GM12865 (cell line): ENCODE measurements at regions not wholly inside any gene's neighbourhood (a gene's known extent, or its start where the extent isn't known, plus 50 kb on each side); places are given as distances from the start of the nearest gene placed in this dataset.

Source experiments
- DNase-seq: peaks from one replicate; pipeline ENCODE4 v3.0.0; 2010; ENCODE audit warnings: low read depth
- H3K4me3 ChIP-seq: 2 replicates; pipeline ENCODE4 v1.5.1; 2011; ENCODE audit warnings: mild to moderate bottlenecking, low read depth, low read length, control low read depth
- TF ChIP-seq, protein P1 (sequence below): IDR thresholded peaks from 2 replicates; pipeline ENCODE4 v1.5.1; 2011; ENCODE audit warnings: low read length, control low read depth, low read depth, inconsistent platforms; ENCODE audit not compliant: insufficient read depth; ENCODE audit errors: missing control alignments

DNA sequence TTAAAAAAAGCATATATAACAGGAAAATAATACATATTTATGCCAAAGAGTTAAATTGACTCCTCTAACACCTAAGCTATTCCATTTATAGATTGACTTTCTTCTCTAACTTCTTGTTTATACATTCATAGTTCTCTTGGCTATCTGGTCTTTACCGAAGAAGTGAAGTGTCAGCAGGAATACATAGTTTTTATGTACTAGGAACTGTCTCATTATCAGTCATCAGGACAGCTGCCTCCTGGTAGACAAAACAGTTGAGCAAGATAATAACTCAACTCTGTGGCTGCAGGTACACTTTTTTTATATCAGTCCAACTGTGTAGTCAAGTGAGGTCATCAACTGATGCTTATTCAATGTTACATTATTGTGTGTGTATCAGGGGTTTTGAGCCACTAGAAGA, 1436.0 kb upstream of the NUDT12 start:
- H3K4me3 ChIP-seq = no peak overlapping the region
- DNase-seq = no peak
- TF ChIP-seq, protein P1, sequence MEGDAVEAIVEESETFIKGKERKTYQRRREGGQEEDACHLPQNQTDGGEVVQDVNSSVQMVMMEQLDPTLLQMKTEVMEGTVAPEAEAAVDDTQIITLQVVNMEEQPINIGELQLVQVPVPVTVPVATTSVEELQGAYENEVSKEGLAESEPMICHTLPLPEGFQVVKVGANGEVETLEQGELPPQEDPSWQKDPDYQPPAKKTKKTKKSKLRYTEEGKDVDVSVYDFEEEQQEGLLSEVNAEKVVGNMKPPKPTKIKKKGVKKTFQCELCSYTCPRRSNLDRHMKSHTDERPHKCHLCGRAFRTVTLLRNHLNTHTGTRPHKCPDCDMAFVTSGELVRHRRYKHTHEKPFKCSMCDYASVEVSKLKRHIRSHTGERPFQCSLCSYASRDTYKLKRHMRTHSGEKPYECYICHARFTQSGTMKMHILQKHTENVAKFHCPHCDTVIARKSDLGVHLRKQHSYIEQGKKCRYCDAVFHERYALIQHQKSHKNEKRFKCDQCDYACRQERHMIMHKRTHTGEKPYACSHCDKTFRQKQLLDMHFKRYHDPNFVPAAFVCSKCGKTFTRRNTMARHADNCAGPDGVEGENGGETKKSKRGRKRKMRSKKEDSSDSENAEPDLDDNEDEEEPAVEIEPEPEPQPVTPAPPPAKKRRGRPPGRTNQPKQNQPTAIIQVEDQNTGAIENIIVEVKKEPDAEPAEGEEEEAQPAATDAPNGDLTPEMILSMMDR = no peak

- no peak for DNase-seq
- TF ChIP-seq, protein P1 = no peak
- no peak overlapping the region for H3K4me3 ChIP-seq
These were observed 1435.6 kb upstream of the NUDT12 start for GRCh38 chr5:104998169-104998568.

DNA sequence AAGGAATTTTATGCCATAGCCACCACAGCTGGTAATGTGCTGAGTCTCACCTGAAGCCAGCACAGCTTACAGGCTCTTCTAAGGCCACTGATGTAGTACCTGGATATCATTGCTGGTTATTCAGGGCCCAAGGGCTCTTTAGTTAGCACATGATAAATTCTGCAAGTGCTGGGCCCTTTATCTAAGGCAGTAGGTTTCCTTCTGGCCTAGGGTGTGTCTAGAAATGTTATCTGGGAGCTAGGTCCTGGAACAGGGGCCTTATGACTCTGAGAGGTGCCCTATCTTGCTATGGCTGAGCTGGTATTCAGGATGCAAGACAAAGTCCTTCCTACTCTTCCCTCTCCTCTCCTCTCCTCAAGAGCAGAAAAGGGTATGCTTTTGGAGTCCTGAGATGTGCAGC, 1424.5 kb upstream of the NUDT12 start:
- no peak overlapping the region for H3K4me3 ChIP-seq
- DNase-seq = no peak
- TF ChIP-seq, protein P1 = no peak

GRCh38 chr5:104977529-104977928, 1414.9 kb upstream of the NUDT12 start:
- no peak for DNase-seq
- TF ChIP-seq, protein P1 = no peak
- H3K4me3 ChIP-seq = no peak overlapping the region

DNA sequence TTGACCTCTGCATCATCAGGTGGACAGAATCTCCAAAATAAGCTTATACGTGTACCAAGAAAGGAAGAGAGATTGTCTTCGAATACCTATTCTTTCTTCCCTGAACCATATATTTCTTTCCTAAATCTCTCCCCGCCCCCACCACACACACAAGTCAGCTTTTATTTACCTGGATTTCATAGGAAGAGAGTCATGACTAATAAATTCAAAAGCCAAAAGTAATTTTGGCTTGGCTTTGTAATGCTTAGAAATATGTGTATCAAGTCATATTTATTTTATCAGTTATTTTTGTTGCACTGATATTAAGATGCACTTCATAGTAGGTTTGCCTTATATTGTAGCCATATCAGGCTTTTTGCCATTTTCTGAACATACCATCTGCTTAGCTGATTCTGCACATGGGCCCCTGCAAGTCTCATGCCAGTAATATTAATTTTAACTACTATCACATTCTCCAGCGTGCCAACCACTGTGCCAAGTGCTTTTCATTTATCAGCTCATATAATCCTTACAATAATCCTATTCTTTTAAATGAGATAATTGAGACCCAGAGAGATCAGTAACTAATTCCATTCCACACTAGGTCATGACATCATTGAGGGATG, 1405.3 kb upstream of the NUDT12 start:
- DNase-seq = no peak
- TF ChIP-seq, protein P1 = no peak
- no peak overlapping the region for H3K4me3 ChIP-seq

DNA sequence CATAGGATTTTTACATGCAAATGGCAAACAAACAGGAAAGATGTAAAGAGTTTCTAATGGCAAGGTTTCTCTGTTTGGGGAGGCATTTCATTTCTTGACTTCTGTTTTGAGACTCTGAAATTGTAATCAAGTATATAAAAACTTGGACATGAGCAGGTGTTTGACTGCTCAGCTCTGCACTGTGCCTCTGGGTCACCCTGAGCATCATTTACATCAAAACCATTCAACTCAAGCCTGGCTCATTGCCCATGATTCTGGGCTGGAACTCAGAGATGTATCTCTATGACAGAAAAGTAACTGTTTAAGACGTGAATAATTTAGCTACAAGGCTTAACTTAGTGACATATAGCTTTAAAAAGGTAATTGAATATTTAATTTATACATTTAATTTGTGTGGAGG, 1402.4 kb upstream of the NUDT12 start:
- TF ChIP-seq, protein P1 = no peak
- no peak for DNase-seq
- H3K4me3 ChIP-seq = no peak overlapping the region

GRCh38 chr5:104955479-104955878, 1392.9 kb upstream of the NUDT12 start:
- TF ChIP-seq, protein P1 = no peak
- DNase-seq = no peak
- no peak overlapping the region for H3K4me3 ChIP-seq
